HEK293 (cell line): ENCODE measurements at regions not wholly inside any gene's neighbourhood (a gene's known extent, or its start where the extent isn't known, plus 50 kb on each side); places are given as distances from the start of the nearest gene placed in this dataset.

Source experiments
- CTCF ChIA-PET: fragments of 350-600 bp; formaldehyde crosslinking; extraction: SDS; loops from one replicate; lab custom pipeline; 2021; ENCODE audit warnings: antibody characterized with exemption; lab: Yijun Ruan, JAX
- POLR2A ChIA-PET: fragments of 300-600 bp; formaldehyde crosslinking; extraction: SDS; loops from one replicate; lab custom pipeline; 2020; ENCODE audit warnings: antibody characterized with exemption, inconsistent platforms; lab: Yijun Ruan, JAX
- H3K27ac ChIP-seq: fragments of 200-500 bp; sonication (Bioruptor generic); 2 replicates; pipeline ENCODE4 v1.5.1; 2014; ENCODE audit warnings: low read depth, low read length, control low read depth, inconsistent platforms; ENCODE audit errors: extremely low read depth
- H3K36me3 ChIP-seq, 2 experiments: fragments of 200-500 bp in 1 of 2; sonication (Bioruptor generic) in 1 of 2; 1 replicate in 1 of 2; 2 replicates in 1 of 2; pipeline ENCODE4 v1.5.1; 2014 to 2017; ENCODE audit warnings: inconsistent platforms in 2 of 2, low read length in 2 of 2; ENCODE audit not compliant: control insufficient read depth in 2 of 2, insufficient read depth in 1 of 2
- H3K4me1 ChIP-seq: fragments of 200-500 bp; sonication (Bioruptor generic); 2 replicates; pipeline ENCODE4 v1.5.1; 2014; ENCODE audit warnings: mild to moderate bottlenecking, low read length, inconsistent platforms; ENCODE audit not compliant: control insufficient read depth, insufficient read depth
- H3K4me3 ChIP-seq: 2 replicates; pipeline ENCODE4 v1.5.1; 2011; ENCODE audit warnings: low read depth, mild to moderate bottlenecking, control low read depth, low read length, moderate library complexity
- H3K9me3 ChIP-seq: fragments of 200-500 bp; sonication (Bioruptor generic); 2 replicates; pipeline ENCODE4 v1.5.1; 2014; ENCODE audit warnings: low read depth, low read length, inconsistent platforms; ENCODE audit not compliant: control insufficient read depth, insufficient read depth
- BCL11A ChIP-seq: fragments of 450-650 bp; formaldehyde crosslinking; IDR thresholded peaks from 2 replicates; pipeline ENCODE4 v1.5.1; 2016; ENCODE audit warnings: low read depth, missing biosample characterization, missing genetic modification characterization
- CTCF ChIP-seq: fragments of 450-650 bp; formaldehyde crosslinking; IDR thresholded peaks from 2 replicates; pipeline ENCODE4 v1.5.1; 2016; ENCODE audit warnings: missing biosample characterization, missing genetic modification characterization
- HOXD13 ChIP-seq: sonication (generic); formaldehyde crosslinking; IDR thresholded peaks from 2 replicates; pipeline ENCODE4 v1.8.0; 2022; ENCODE audit warnings: missing genetic modification reagents, borderline replicate concordance
- KLF8 ChIP-seq: fragments of 450-650 bp; formaldehyde crosslinking; IDR thresholded peaks from 2 replicates; pipeline ENCODE4 v1.5.1; 2016; ENCODE audit warnings: missing biosample characterization, missing genetic modification characterization
- PRDM10 ChIP-seq: fragments of 450-650 bp; formaldehyde crosslinking; IDR thresholded peaks from 2 replicates; pipeline ENCODE4 v1.5.1; 2016; ENCODE audit warnings: missing biosample characterization, missing genetic modification characterization
- RBAK ChIP-seq: fragments of 450-650 bp; formaldehyde crosslinking; IDR thresholded peaks from 2 replicates; pipeline ENCODE4 v1.5.1; 2016; ENCODE audit warnings: missing biosample characterization, missing genetic modification characterization
- SALL2 ChIP-seq: fragments of 450-650 bp; formaldehyde crosslinking; IDR thresholded peaks from 2 replicates; pipeline ENCODE4 v1.5.0; 2017; ENCODE audit warnings: missing biosample characterization, mild to moderate bottlenecking, missing genetic modification characterization, borderline replicate concordance
- ZBTB10 ChIP-seq: fragments of 450-650 bp; formaldehyde crosslinking; IDR thresholded peaks from 2 replicates; pipeline ENCODE4 v1.5.1; 2016; ENCODE audit warnings: missing biosample characterization, missing genetic modification characterization
- ZFP37 ChIP-seq: fragments of 450-650 bp; formaldehyde crosslinking; IDR thresholded peaks from 2 replicates; pipeline ENCODE4 v1.5.1; 2016; ENCODE audit warnings: missing biosample characterization, missing genetic modification characterization
- ZNF138 ChIP-seq: fragments of 450-650 bp; formaldehyde crosslinking; IDR thresholded peaks from 2 replicates; pipeline ENCODE4 v1.5.1; 2016; ENCODE audit warnings: missing biosample characterization, missing genetic modification characterization, borderline replicate concordance
- ZNF175 ChIP-seq: fragments of 450-650 bp; formaldehyde crosslinking; IDR thresholded peaks from 2 replicates; pipeline ENCODE4 v1.5.1; 2016; ENCODE audit warnings: missing biosample characterization, missing genetic modification characterization
- ZNF416 ChIP-seq: fragments of 450-650 bp; formaldehyde crosslinking; IDR thresholded peaks from 2 replicates; pipeline ENCODE4 v1.5.1; 2016; ENCODE audit warnings: missing biosample characterization, missing genetic modification characterization
- ZNF521 ChIP-seq: fragments of 450-650 bp; formaldehyde crosslinking; IDR thresholded peaks from 2 replicates; pipeline ENCODE4 v1.5.1; 2017; ENCODE audit warnings: missing biosample characterization, mild to moderate bottlenecking, missing genetic modification characterization
- ZNF548 ChIP-seq: fragments of 450-650 bp; formaldehyde crosslinking; IDR thresholded peaks from 2 replicates; pipeline ENCODE4 v1.5.1; 2016; ENCODE audit warnings: missing biosample characterization, missing genetic modification characterization
- ZNF623 ChIP-seq: fragments of 450-650 bp; formaldehyde crosslinking; IDR thresholded peaks from 2 replicates; pipeline ENCODE4 v1.5.1; 2016; ENCODE audit warnings: missing biosample characterization, missing genetic modification characterization
- ZNF707 ChIP-seq: fragments of 450-650 bp; formaldehyde crosslinking; IDR thresholded peaks from 2 replicates; pipeline ENCODE4 v1.5.1; 2016; ENCODE audit warnings: missing biosample characterization, missing genetic modification characterization
- ZSCAN23 ChIP-seq: fragments of 450-650 bp; formaldehyde crosslinking; IDR thresholded peaks from 2 replicates; pipeline ENCODE4 v1.5.1; 2016; ENCODE audit warnings: missing biosample characterization, missing genetic modification characterization

- TF ChIP-seq BCL11A (tag by site-specific recombination) (no peak), ZNF416 (tag by site-specific recombination) (no peak), ZNF521 (tag by site-specific recombination) (no peak), ZNF707 (tag by site-specific recombination) (no peak), SALL2 (tag by site-specific recombination) (no peak)
Measured at GRCh38 chr2:234193977-234194563, 143.6 kb downstream of the SPP2 start (continued).

GRCh38 chr2:234191819-234192407, 141.4 kb downstream of the SPP2 start:
- no peak for TF ChIP-seq ZNF623 (tag by site-specific recombination)
- TF ChIP-seq ZSCAN23 (tag by site-specific recombination), result no peak
- TF ChIP-seq PRDM10, result no peak
- no peak for TF ChIP-seq KLF8 (tag by site-specific recombination)
- TF ChIP-seq HOXD13, result no peak
- TF ChIP-seq BCL11A (tag by site-specific recombination), result no peak
- TF ChIP-seq RBAK (tag by site-specific recombination), result no peak
- no peak for TF ChIP-seq ZNF175 (tag by site-specific recombination)
- TF ChIP-seq ZNF548 (tag by site-specific recombination), result no peak
- TF ChIP-seq ZFP37 (tag by site-specific recombination), result no peak
- no peak for TF ChIP-seq CTCF
- TF ChIP-seq ZNF138 (tag by site-specific recombination), result no peak
- no peak for TF ChIP-seq ZBTB10
- Histone ChIP-seq H3K9me3 (no peaks in the 10 kb centered on the region), H3K4me1 (no peaks in the 10 kb centered on the region; the same call in 1 of the 2 replicates), H3K27ac (no peak overlapping the region), H3K4me3 (no peak overlapping the region), H3K36me3 (no peaks in the 10 kb centered on the region)
- ChIA-PET CTCF (interaction anchor here (0.5 to 0.6 kb wide), 3 partner anchors 23 to 272 kb away, joined by 3 to 4 read pairs (median 3); no protein-coding TSS in a partner anchor), POLR2A (no interaction called here)
